K562 (cell line): ENCODE measurements at regions not wholly inside any gene's neighbourhood (a gene's known extent, or its start where the extent isn't known, plus 50 kb on each side); places are given as distances from the start of the nearest gene placed in this dataset.

Experiments used
- ATAC-seq: fragments of 200-7000 bp; cut with Tn5 transposase; 3 replicates; pipeline ENCODE4 v1.9.1; 2020; ENCODE audit warnings: moderate library complexity
- BruUV-seq: library from RNA; stranded (reverse); fragments of 400-500 nt; replicated peaks from 2 replicates; lab custom pipeline; 2021; lab: Mats Ljungman, UMichigan
- CTCF ChIA-PET: fragments of 300-600 bp; formaldehyde crosslinking; extraction: SDS; loops from one replicate; lab custom pipeline; 2021; ENCODE audit warnings: low intra/inter-chr PET ratio; lab: Yijun Ruan, JAX
- POLR2A ChIA-PET: fragments of 300-600, 350-650 bp; sonication (Branson Sonifier 250); formaldehyde crosslinking; extraction: SDS; loops from one replicate; lab custom pipeline; 2021; ENCODE audit warnings: antibody characterized with exemption, inconsistent platforms; lab: Yijun Ruan, JAX
- DNase-seq, 4 experiments: peaks; one replicate each; pipeline versions ENCODE4 v3.0.0 to v3.0.0-alpha.2; 2011 to 2018; ENCODE audit warnings: low spot score in 3 of 4, mixed read lengths in 3 of 4; ENCODE audit errors: extremely low read depth in 1 of 4
- FAIRE-seq: peaks from 2 replicates; lab custom pipeline; 2011; peaks lifted over from hg19 to GRCh38; lab: Jason Lieb, UNC
- H2AFZ ChIP-seq: 2 replicates; pipeline ENCODE4 v1.6.0; 2011; ENCODE audit warnings: low read depth, low read length, control low read depth, inconsistent platforms
- H3K27ac ChIP-seq: fragments of 200-600 bp; 3 replicates; pipeline ENCODE4 v1.8.0; 2011; ENCODE audit warnings: low read depth, mild to moderate bottlenecking, control low read depth, inconsistent platforms, low read length, moderate library complexity, mixed read lengths; ENCODE audit errors: extremely low read depth
- H3K27me3 ChIP-seq, 2 experiments: fragments of 300-600 bp in 1 of 2; 2 replicates in 1 of 2; 3 replicates in 1 of 2; pipeline versions ENCODE4 v1.6.0 to v1.8.0; 2011; ENCODE audit warnings: inconsistent platforms in 2 of 2, low read length in 2 of 2, mild to moderate bottlenecking in 1 of 2, mixed read lengths in 1 of 2, moderate library complexity in 1 of 2; ENCODE audit not compliant: control insufficient read depth in 2 of 2, insufficient read depth in 2 of 2
- H3K36me3 ChIP-seq: fragments of 300-600 bp; 3 replicates; pipeline ENCODE4 v1.8.0; 2011; ENCODE audit warnings: mild to moderate bottlenecking, low read length, inconsistent platforms; ENCODE audit not compliant: control insufficient read depth, insufficient read depth
- H3K4me1 ChIP-seq, 2 experiments: fragments of 200-600 bp in 1 of 2; replicated peaks in 1 of 2; 2 replicates in 1 of 2; 3 replicates in 1 of 2; pipeline versions ENCODE4 v1.5.1 to v1.8.0; 2011; ENCODE audit warnings: inconsistent platforms in 2 of 2, low read length in 2 of 2, mild to moderate bottlenecking in 1 of 2, mixed read lengths in 1 of 2, moderate library complexity in 1 of 2; ENCODE audit not compliant: control insufficient read depth in 2 of 2, insufficient read depth in 2 of 2
- H3K4me2 ChIP-seq: 2 replicates; pipeline ENCODE4 v1.6.1; 2011; ENCODE audit warnings: low read length, control low read depth, inconsistent platforms, mixed read lengths; ENCODE audit not compliant: insufficient read depth
- H3K4me3 ChIP-seq: fragments of 200-600 bp; sonication (generic), shearing (Covaris generic); 2 replicates; pipeline ENCODE4 v1.5.1; 2016; ENCODE audit warnings: control low read depth, inconsistent platforms
- H3K79me2 ChIP-seq: fragments of 200-600 bp; 3 replicates; pipeline ENCODE4 v1.8.0; 2011; ENCODE audit warnings: low read length, inconsistent platforms; ENCODE audit not compliant: control insufficient read depth, insufficient read depth
- H3K9ac ChIP-seq, 2 experiments: 2 replicates each; pipeline versions ENCODE4 v1.6.0 to v1.6.1; 2011; ENCODE audit warnings: low read depth in 2 of 2, low read length in 2 of 2, control low read depth in 1 of 2, inconsistent platforms in 1 of 2, mild to moderate bottlenecking in 1 of 2, mixed read lengths in 1 of 2; ENCODE audit not compliant: insufficient read depth in 1 of 2
- H3K9me1 ChIP-seq: one replicate; pipeline ENCODE4 v1.6.0; 2011; ENCODE audit warnings: inconsistent platforms, mild to moderate bottlenecking, low read length, moderate library complexity; ENCODE audit not compliant: control insufficient read depth, insufficient read depth
- H3K9me3 ChIP-seq: replicated peaks from 2 replicates; pipeline ENCODE4 v1.5.1; 2011; ENCODE audit warnings: low read depth, low read length, inconsistent platforms; ENCODE audit not compliant: control insufficient read depth, insufficient read depth
- H4K20me1 ChIP-seq: replicated peaks from 2 replicates; pipeline ENCODE4 v1.6.1; 2011; ENCODE audit warnings: low read length, inconsistent platforms, mixed read lengths; ENCODE audit not compliant: control insufficient read depth, insufficient read depth
- BACH1 ChIP-seq: fragments of 200-800 bp; sonication (Bioruptor generic); IDR thresholded peaks from 2 replicates; pipeline ENCODE4 v1.6.1; 2016; ENCODE audit warnings: missing genetic modification characterization, missing compliant biosample characterization
- BRD9 ChIP-seq: fragments of 450-650 bp; IDR thresholded peaks from 2 replicates; pipeline ENCODE4 v1.6.1; 2018; ENCODE audit warnings: low read depth; ENCODE audit not compliant: partially characterized antibody
- CBX3 ChIP-seq, 2 experiments: IDR thresholded peaks; 1 replicate in 1 of 2; 2 replicates in 1 of 2; pipeline ENCODE4 v1.6.1; 2012; ENCODE audit warnings: inconsistent platforms in 2 of 2, low read length in 2 of 2, borderline replicate concordance in 1 of 2, control low read depth in 1 of 2
- COPS2 ChIP-seq: fragments of 450-650 bp; conservative IDR thresholded peaks from 2 replicates; pipeline ENCODE4 v1.6.1; 2016; ENCODE audit warnings: mild to moderate bottlenecking, moderate library complexity
- MNT ChIP-seq, 2 experiments: fragments of 450-650 bp; conservative IDR thresholded peaks; 2 replicates each; pipeline ENCODE4 v1.6.1; 2017; ENCODE audit warnings: mild to moderate bottlenecking in 2 of 2, moderate library complexity in 2 of 2
- STAT5A ChIP-seq: IDR thresholded peaks from 2 replicates; pipeline ENCODE4 v1.6.1; 2012; ENCODE audit warnings: low read length, inconsistent platforms, borderline replicate concordance
- YBX1 ChIP-seq: fragments of 450-650 bp; IDR thresholded peaks from 2 replicates; pipeline ENCODE4 v1.7.1; 2016; ENCODE audit warnings: mild to moderate bottlenecking
- ZFPM2 ChIP-seq: fragments of 250-450 bp; sonication (Bioruptor Pico); IDR thresholded peaks from 2 replicates; pipeline ENCODE4 v1.5.1; 2022; ENCODE audit warnings: mild to moderate bottlenecking
- ZNF280B ChIP-seq: fragments of 250-450 bp; sonication (Bioruptor Pico); IDR thresholded peaks from 2 replicates; pipeline ENCODE4 v1.5.1; 2021; ENCODE audit warnings: mild to moderate bottlenecking
- ZNF609 ChIP-seq: sonication (generic); formaldehyde crosslinking; IDR thresholded peaks from 2 replicates; pipeline ENCODE4 v1.8.1; 2023; ENCODE audit warnings: missing genetic modification reagents, mild to moderate bottlenecking, borderline replicate concordance
- ZZZ3 ChIP-seq: fragments of 450-650 bp; IDR thresholded peaks from 2 replicates; pipeline ENCODE4 v1.6.1; 2016; ENCODE audit warnings: antibody characterized with exemption, mild to moderate bottlenecking, moderate library complexity
- WGBS: fragments of 100-300 bp; shearing (Covaris generic); methylation state at CpG from one replicate; pipeline ENCODE4 v1.1.6; 2016; ENCODE audit warnings: low coverage, mixed read lengths; ENCODE audit not compliant: insufficient coverage; ENCODE audit errors: missing lambda C conversion rate; 5-methylcytosine and 5-hydroxymethylcytosine counted together
- in situ Hi-C: fragments of 300-500 bp; cut with MboI; formaldehyde crosslinking; loops from 4 replicates; pipeline ENCODE4 v1.15.0; 2018; ENCODE audit warnings: inconsistent platforms, mixed read lengths
- intact Hi-C: fragments of 100-400 bp; cut with micrococcal nuclease; formaldehyde crosslinking; loops from 2 replicates; pipeline ENCODE4 v1.14.2; 2022
- TF ChIP-seq, protein P1 (sequence below): fragments of 250-450 bp; sonication (Bioruptor Pico); IDR thresholded peaks from 2 replicates; pipeline ENCODE4 v1.4.0; 2020; ENCODE audit warnings: mild to moderate bottlenecking, moderate library complexity

GRCh38 chr18:78523850-78524249 lies 455.8 kb upstream of the SALL3 start:
- Histone ChIP-seq H3K9me1 (no peaks in the 10 kb centered on the region), H3K9ac (no peak overlapping the region), H3K36me3 (no peaks in the 10 kb centered on the region), H4K20me1 (no peaks in the 10 kb centered on the region), H3K4me3 (no peak overlapping the region), H3K27ac (no peak overlapping the region), H3K4me1 (0 out of 5 replicates have a peak, but pooled peaks cover 0 to 3% of the 10 kb centered on the region in 2 experiments), H3K79me2 (no peaks in the 10 kb centered on the region), H3K9me3 (no peaks in the 10 kb centered on the region), H3K27me3 (peaks cover 1 to 43% of the 10 kb centered on the region in 2 experiments; a peak in 4 of 5 replicates), H3K4me2 (no peak overlapping the region), H2AFZ (no peak overlapping the region)
- POLR2A ChIA-PET: no interaction called here
- CTCF ChIA-PET: no interaction called here
- DNase-seq (no peak), FAIRE-seq (no peak), ATAC-seq (no peak)
- WGBS: 0% methylated on average over 10 of the region's 12 CpGs
- no TSS peak for BruUV-seq
- intact Hi-C loops: no loop called here
- in situ Hi-C loops: no loop called here
- TF ChIP-seq MNT (conservative IDR thresholded peaks at IDR 0.05) (no peak), BRD9 (no peak), CBX3 (IDR thresholded peaks at IDR 0.05; ENCODE audit: borderline replicate concordance in 1 of 2, low read length in 2 of 2) (no peak), BACH1 (tag) (no peak), COPS2 (no peak), STAT5A (no peak), YBX1 (no peak), ZFPM2 (CRISPR knock-in tag) (no peak), ZNF609 (no peak), ZZZ3 (no peak), ZNF280B (no peak)
- TF ChIP-seq, protein P1, sequence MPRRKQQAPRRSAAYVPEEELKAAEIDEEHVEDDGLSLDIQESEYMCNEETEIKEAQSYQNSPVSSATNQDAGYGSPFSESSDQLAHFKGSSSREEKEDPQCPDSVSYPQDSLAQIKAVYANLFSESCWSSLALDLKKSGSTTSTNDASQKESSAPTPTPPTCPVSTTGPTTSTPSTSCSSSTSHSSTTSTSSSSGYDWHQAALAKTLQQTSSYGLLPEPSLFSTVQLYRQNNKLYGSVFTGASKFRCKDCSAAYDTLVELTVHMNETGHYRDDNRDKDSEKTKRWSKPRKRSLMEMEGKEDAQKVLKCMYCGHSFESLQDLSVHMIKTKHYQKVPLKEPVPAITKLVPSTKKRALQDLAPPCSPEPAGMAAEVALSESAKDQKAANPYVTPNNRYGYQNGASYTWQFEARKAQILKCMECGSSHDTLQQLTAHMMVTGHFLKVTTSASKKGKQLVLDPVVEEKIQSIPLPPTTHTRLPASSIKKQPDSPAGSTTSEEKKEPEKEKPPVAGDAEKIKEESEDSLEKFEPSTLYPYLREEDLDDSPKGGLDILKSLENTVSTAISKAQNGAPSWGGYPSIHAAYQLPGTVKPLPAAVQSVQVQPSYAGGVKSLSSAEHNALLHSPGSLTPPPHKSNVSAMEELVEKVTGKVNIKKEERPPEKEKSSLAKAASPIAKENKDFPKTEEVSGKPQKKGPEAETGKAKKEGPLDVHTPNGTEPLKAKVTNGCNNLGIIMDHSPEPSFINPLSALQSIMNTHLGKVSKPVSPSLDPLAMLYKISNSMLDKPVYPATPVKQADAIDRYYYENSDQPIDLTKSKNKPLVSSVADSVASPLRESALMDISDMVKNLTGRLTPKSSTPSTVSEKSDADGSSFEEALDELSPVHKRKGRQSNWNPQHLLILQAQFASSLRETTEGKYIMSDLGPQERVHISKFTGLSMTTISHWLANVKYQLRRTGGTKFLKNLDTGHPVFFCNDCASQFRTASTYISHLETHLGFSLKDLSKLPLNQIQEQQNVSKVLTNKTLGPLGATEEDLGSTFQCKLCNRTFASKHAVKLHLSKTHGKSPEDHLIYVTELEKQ (CRISPR knock-in tag): no peak
